ENCODE measurements at regions not wholly inside any gene's neighbourhood (a gene's known extent, or its start where the extent isn't known, plus 50 kb on each side); places are given as distances from the start of the nearest gene placed in this dataset.

GRCh38 chr6:141158740-141159139, 974.0 kb upstream of the GJE1 start:
- Histone ChIP-seq H3K9ac (ENCODE audit: low read length) (no peak overlapping the region), H3K79me2 (ENCODE audit: insufficient read depth, low read length) (no peaks in the 10 kb centered on the region), H3K27ac (ENCODE audit: low read depth, low read length) (no peak overlapping the region), H3K4me1 (ENCODE audit: insufficient read depth, low read length) (no peaks in the 10 kb centered on the region), H3K4me3 (ENCODE audit: insufficient read depth, low read depth, low read length) (no peak overlapping the region), H3K9me3 (ENCODE audit: insufficient read depth, low read depth, low read length) (no peaks in the 10 kb centered on the region), H3K4me2 (ENCODE audit: low read length) (no peak overlapping the region), H4K20me1 (ENCODE audit: insufficient read depth, low read length) (no peaks in the 10 kb centered on the region), H3K27me3 (ENCODE audit: insufficient read depth, low read length) (no peaks in the 10 kb centered on the region), H3K36me3 (ENCODE audit: insufficient read depth, low read length) (no peaks in the 10 kb centered on the region), H2AFZ (ENCODE audit: low read depth, low read length) (no peak overlapping the region)
- no peak for FAIRE-seq
- H3K4me3 Mint-ChIP-seq (ENCODE audit: unreplicated experiment), result no peak overlapping the region
- H3K27ac Mint-ChIP-seq (ENCODE audit: unreplicated experiment), result no peak overlapping the region
- no peaks in the 10 kb centered on the region for H3K36me3 Mint-ChIP-seq (ENCODE audit: low read depth, unreplicated experiment)
- peaks cover 2% of the 10 kb centered on the region for H3K9me3 Mint-ChIP-seq (ENCODE audit: unreplicated experiment)
- TF ChIP-seq CTCF (IDR thresholded peaks at IDR 0.05; ENCODE audit: insufficient read depth, low read depth, low read length), result no peak
- no peak for TF ChIP-seq EZH2 (IDR thresholded peaks at IDR 0.05; ENCODE audit: insufficient read depth, low read length)
- H3K4me1 Mint-ChIP-seq (ENCODE audit: low read depth, unreplicated experiment), result peaks cover under 1% of the 10 kb centered on the region
- no peaks in the 10 kb centered on the region for H3K27me3 Mint-ChIP-seq (ENCODE audit: low read depth, unreplicated experiment)
- no peak for DNase-seq (ENCODE audit: low read depth)

GRCh38 chr6:141153563-141153962, 979.2 kb upstream of the GJE1 start:
- no peaks in the 10 kb centered on the region for H3K36me3 ChIP-seq (ENCODE audit: insufficient read depth, low read length)
- no peak for DNase-seq (ENCODE audit: low read depth)
- no peaks in the 10 kb centered on the region for H3K4me1 ChIP-seq (ENCODE audit: insufficient read depth, low read length)
- H4K20me1 ChIP-seq (ENCODE audit: insufficient read depth, low read length), result no peaks in the 10 kb centered on the region
- no peaks in the 10 kb centered on the region for H3K27me3 ChIP-seq (ENCODE audit: insufficient read depth, low read length)
- H3K4me3 ChIP-seq (ENCODE audit: insufficient read depth, low read depth, low read length), result no peak overlapping the region
- H3K27me3 Mint-ChIP-seq (ENCODE audit: low read depth, unreplicated experiment), result no peaks in the 10 kb centered on the region
- H3K36me3 Mint-ChIP-seq (ENCODE audit: low read depth, unreplicated experiment), result no peaks in the 10 kb centered on the region
- no peak overlapping the region for H3K27ac ChIP-seq (ENCODE audit: low read depth, low read length)
- H3K4me3 Mint-ChIP-seq (ENCODE audit: unreplicated experiment), result no peak overlapping the region
- H3K9me3 Mint-ChIP-seq (ENCODE audit: unreplicated experiment), result peaks cover 2% of the 10 kb centered on the region
- no peaks in the 10 kb centered on the region for H3K79me2 ChIP-seq (ENCODE audit: insufficient read depth, low read length)
- no peak for FAIRE-seq
- no peak overlapping the region for H2AFZ ChIP-seq (ENCODE audit: low read depth, low read length)
- no peaks in the 10 kb centered on the region for H3K9me3 ChIP-seq (ENCODE audit: insufficient read depth, low read depth, low read length)
- H3K4me2 ChIP-seq (ENCODE audit: low read length), result no peak overlapping the region
- H3K9ac ChIP-seq (ENCODE audit: low read length), result no peak overlapping the region
- H3K4me1 Mint-ChIP-seq (ENCODE audit: low read depth, unreplicated experiment), result no peaks in the 10 kb centered on the region
- TF ChIP-seq EZH2 (IDR thresholded peaks at IDR 0.05; ENCODE audit: insufficient read depth, low read length) (no peak), CTCF (IDR thresholded peaks at IDR 0.05; ENCODE audit: insufficient read depth, low read depth, low read length) (no peak)
- H3K27ac Mint-ChIP-seq (ENCODE audit: unreplicated experiment), result no peak overlapping the region

GRCh38 chr6:141152951-141153350, 979.8 kb upstream of the GJE1 start:
- H3K9ac ChIP-seq (ENCODE audit: low read length), result no peak overlapping the region
- Mint-ChIP-seq H3K36me3 (ENCODE audit: low read depth, unreplicated experiment) (no peaks in the 10 kb centered on the region), H3K4me1 (ENCODE audit: low read depth, unreplicated experiment) (no peaks in the 10 kb centered on the region), H3K27ac (ENCODE audit: unreplicated experiment) (no peak overlapping the region), H3K27me3 (ENCODE audit: low read depth, unreplicated experiment) (no peaks in the 10 kb centered on the region), H3K9me3 (ENCODE audit: unreplicated experiment) (peaks cover 2% of the 10 kb centered on the region), H3K4me3 (ENCODE audit: unreplicated experiment) (no peak overlapping the region)
- DNase-seq (ENCODE audit: low read depth) (no peak), FAIRE-seq (no peak)
- no peaks in the 10 kb centered on the region for H3K27me3 ChIP-seq (ENCODE audit: insufficient read depth, low read length)
- no peak overlapping the region for H3K4me2 ChIP-seq (ENCODE audit: low read length)
- no peaks in the 10 kb centered on the region for H3K79me2 ChIP-seq (ENCODE audit: insufficient read depth, low read length)
- no peak overlapping the region for H3K4me3 ChIP-seq (ENCODE audit: insufficient read depth, low read depth, low read length)
- no peaks in the 10 kb centered on the region for H3K9me3 ChIP-seq (ENCODE audit: insufficient read depth, low read depth, low read length)
- no peaks in the 10 kb centered on the region for H3K4me1 ChIP-seq (ENCODE audit: insufficient read depth, low read length)
- no peak overlapping the region for H3K27ac ChIP-seq (ENCODE audit: low read depth, low read length)
- no peaks in the 10 kb centered on the region for H3K36me3 ChIP-seq (ENCODE audit: insufficient read depth, low read length)
- no peaks in the 10 kb centered on the region for H4K20me1 ChIP-seq (ENCODE audit: insufficient read depth, low read length)
- no peak overlapping the region for H2AFZ ChIP-seq (ENCODE audit: low read depth, low read length)
- TF ChIP-seq CTCF (IDR thresholded peaks at IDR 0.05; ENCODE audit: insufficient read depth, low read depth, low read length) (no peak), EZH2 (IDR thresholded peaks at IDR 0.05; ENCODE audit: insufficient read depth, low read length) (no peak)
